ENCODE measurements at regions not wholly inside any gene's neighbourhood (a gene's known extent, or its start where the extent isn't known, plus 50 kb on each side); places are given as distances from the start of the nearest gene placed in this dataset.

GRCh38 chr6:100962466-100962865 lies 81.3 kb upstream of the ASCC3 start:
- Histone ChIP-seq H3K9me2 (replicated peaks; ENCODE audit: control insufficient read depth, low read length) (no peaks in the 10 kb centered on the region; the same call in 1 of the 2 replicates), H3K4me3 (ENCODE audit: low read length) (no peak overlapping the region), H3K79me2 (ENCODE audit: control insufficient read depth, low read length) (no peaks in the 10 kb centered on the region), H3F3A (ENCODE audit: control insufficient read depth, insufficient read depth) (no peaks in the 10 kb centered on the region), H3K4me1 (ENCODE audit: control insufficient read depth, low read length) (no peaks in the 10 kb centered on the region), H3K36me3 (ENCODE audit: control insufficient read depth, low read length) (no peaks in the 10 kb centered on the region), H4K20me1 (ENCODE audit: control insufficient read depth, insufficient read depth, low read depth, low read length) (no peaks in the 10 kb centered on the region), H3K27me3 (ENCODE audit: control insufficient read depth, low read length) (no peaks in the 10 kb centered on the region), H3K27ac (ENCODE audit: low read depth, low read length) (no peak overlapping the region), H3K4me2 (ENCODE audit: low read length) (no peak overlapping the region), H3K9me3 (ENCODE audit: control insufficient read depth, insufficient read depth, low read length) (no peaks in the 10 kb centered on the region)
- TF ChIP-seq, protein P1, sequence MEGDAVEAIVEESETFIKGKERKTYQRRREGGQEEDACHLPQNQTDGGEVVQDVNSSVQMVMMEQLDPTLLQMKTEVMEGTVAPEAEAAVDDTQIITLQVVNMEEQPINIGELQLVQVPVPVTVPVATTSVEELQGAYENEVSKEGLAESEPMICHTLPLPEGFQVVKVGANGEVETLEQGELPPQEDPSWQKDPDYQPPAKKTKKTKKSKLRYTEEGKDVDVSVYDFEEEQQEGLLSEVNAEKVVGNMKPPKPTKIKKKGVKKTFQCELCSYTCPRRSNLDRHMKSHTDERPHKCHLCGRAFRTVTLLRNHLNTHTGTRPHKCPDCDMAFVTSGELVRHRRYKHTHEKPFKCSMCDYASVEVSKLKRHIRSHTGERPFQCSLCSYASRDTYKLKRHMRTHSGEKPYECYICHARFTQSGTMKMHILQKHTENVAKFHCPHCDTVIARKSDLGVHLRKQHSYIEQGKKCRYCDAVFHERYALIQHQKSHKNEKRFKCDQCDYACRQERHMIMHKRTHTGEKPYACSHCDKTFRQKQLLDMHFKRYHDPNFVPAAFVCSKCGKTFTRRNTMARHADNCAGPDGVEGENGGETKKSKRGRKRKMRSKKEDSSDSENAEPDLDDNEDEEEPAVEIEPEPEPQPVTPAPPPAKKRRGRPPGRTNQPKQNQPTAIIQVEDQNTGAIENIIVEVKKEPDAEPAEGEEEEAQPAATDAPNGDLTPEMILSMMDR (IDR thresholded peaks at IDR 0.05; ENCODE audit: low read depth, low read length, poor library complexity, severe bottlenecking) = no peak

DNA sequence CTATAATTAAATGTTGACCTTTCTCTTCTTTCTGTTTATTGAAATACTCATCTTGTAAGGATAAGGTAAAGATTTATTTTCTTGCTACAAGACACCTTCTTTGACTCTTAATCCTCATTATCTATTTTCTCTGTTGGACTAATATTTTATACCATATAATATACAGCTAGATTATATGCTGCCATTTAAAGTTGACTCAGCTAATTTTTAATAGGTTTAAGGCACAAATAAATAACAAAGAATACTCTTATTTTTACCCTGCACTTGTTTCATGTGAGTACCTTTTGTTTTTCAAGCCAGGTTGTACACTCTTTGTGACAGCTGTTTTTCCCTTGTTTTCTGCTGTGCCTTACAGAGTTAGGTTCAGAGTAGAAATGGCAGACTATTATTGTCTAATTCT lies 83.9 kb upstream of the ASCC3 start:
- no peaks in the 10 kb centered on the region for H3K4me1 ChIP-seq (ENCODE audit: control insufficient read depth, low read length)
- no peak overlapping the region for H3K4me3 ChIP-seq (ENCODE audit: low read length)
- H4K20me1 ChIP-seq (ENCODE audit: control insufficient read depth, insufficient read depth, low read depth, low read length) = no peaks in the 10 kb centered on the region
- H3K27ac ChIP-seq (ENCODE audit: low read depth, low read length) = no peak overlapping the region
- H3K9me2 ChIP-seq (replicated peaks; ENCODE audit: control insufficient read depth, low read length) = no peaks in the 10 kb centered on the region; the same call in 1 of the 2 replicates
- no peaks in the 10 kb centered on the region for H3K36me3 ChIP-seq (ENCODE audit: control insufficient read depth, low read length)
- TF ChIP-seq, protein P1 (IDR thresholded peaks at IDR 0.05; ENCODE audit: low read depth, low read length, poor library complexity, severe bottlenecking) = no peak
- TF ChIP-seq EZH2phosphoT487 (IDR thresholded peaks at IDR 0.05; ENCODE audit: borderline replicate concordance, low read length) = no peak
- no peak overlapping the region for H3K4me2 ChIP-seq (ENCODE audit: low read length)
- no peaks in the 10 kb centered on the region for H3K9me3 ChIP-seq (ENCODE audit: control insufficient read depth, insufficient read depth, low read length)
- H3K79me2 ChIP-seq (ENCODE audit: control insufficient read depth, low read length) = no peaks in the 10 kb centered on the region
- H3F3A ChIP-seq (ENCODE audit: control insufficient read depth, insufficient read depth) = no peaks in the 10 kb centered on the region
- H3K27me3 ChIP-seq (ENCODE audit: control insufficient read depth, low read length) = no peaks in the 10 kb centered on the region

DNA sequence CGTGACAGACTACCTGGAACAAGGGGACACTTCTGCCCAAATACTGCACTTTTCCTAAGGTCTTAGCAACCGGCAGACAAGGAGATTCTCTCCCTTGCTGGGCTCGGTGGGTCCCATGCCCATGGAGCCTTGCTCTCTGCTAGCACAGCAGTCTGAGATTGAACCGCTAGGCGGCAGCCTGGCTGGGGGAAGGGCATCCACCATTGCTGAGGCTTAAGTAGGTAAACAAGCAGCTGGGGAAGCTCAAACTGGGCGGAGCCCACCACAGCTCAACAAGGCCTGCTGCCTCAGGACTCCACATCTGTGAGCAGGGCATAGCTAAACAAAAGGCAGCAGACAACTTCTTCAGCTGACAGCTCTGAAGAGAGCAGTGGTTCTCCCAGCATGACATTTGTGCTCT lies 87.8 kb upstream of the ASCC3 start:
- TF ChIP-seq, protein P1 (IDR thresholded peaks at IDR 0.05; ENCODE audit: low read depth, low read length, poor library complexity, severe bottlenecking) = no peak
- no peak for TF ChIP-seq EZH2phosphoT487 (IDR thresholded peaks at IDR 0.05; ENCODE audit: borderline replicate concordance, low read length)
- no peaks in the 10 kb centered on the region for H4K20me1 ChIP-seq (ENCODE audit: control insufficient read depth, insufficient read depth, low read depth, low read length)
- H3K27me3 ChIP-seq (ENCODE audit: control insufficient read depth, low read length) = no peaks in the 10 kb centered on the region
- H3K79me2 ChIP-seq (ENCODE audit: control insufficient read depth, low read length) = no peaks in the 10 kb centered on the region
- no peaks in the 10 kb centered on the region for H3K4me1 ChIP-seq (ENCODE audit: control insufficient read depth, low read length)
- no peak overlapping the region for H3K4me2 ChIP-seq (ENCODE audit: low read length)
- H3K27ac ChIP-seq (ENCODE audit: low read depth, low read length) = no peak overlapping the region
- H3K9me3 ChIP-seq (ENCODE audit: control insufficient read depth, insufficient read depth, low read length) = no peaks in the 10 kb centered on the region
- no peak overlapping the region for H3K4me3 ChIP-seq (ENCODE audit: low read length)
- H3F3A ChIP-seq (ENCODE audit: control insufficient read depth, insufficient read depth) = no peaks in the 10 kb centered on the region
- no peaks in the 10 kb centered on the region; the same call in 1 of the 2 replicates for H3K9me2 ChIP-seq (replicated peaks; ENCODE audit: control insufficient read depth, low read length)
- H3K36me3 ChIP-seq (ENCODE audit: control insufficient read depth, low read length) = no peaks in the 10 kb centered on the region

DNA sequence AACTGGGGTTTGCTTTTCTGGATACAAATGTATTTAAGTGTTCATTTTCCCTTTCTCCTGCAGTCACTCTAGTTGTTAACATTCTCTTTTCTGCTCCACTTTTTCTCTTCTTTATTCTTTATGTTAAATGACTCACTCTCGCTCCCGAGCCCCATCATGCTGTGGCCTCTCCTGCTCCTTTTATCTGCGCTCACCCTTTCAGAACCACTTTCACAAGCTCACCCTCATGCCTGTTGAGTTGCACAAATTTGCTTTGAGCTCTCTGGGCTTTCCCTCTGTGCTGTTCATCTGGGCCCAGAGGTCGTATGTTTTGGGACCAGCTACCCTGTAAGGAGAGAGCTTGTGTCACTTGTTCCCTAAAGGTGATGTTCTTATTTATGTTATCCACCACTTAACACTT lies 98.1 kb upstream of the ASCC3 start:
- no peaks in the 10 kb centered on the region for H3K9me2 ChIP-seq (replicated peaks; ENCODE audit: control insufficient read depth, low read length)
- no peak overlapping the region for H3K4me2 ChIP-seq (ENCODE audit: low read length)
- no peaks in the 10 kb centered on the region for H3K4me1 ChIP-seq (ENCODE audit: control insufficient read depth, low read length)
- H3K27ac ChIP-seq (ENCODE audit: low read depth, low read length) = no peak overlapping the region
- peaks cover 3% of the 10 kb centered on the region; the same call in 1 of the 2 replicates for H3K9me3 ChIP-seq (ENCODE audit: control insufficient read depth, insufficient read depth, low read length)
- no peaks in the 10 kb centered on the region for H3F3A ChIP-seq (ENCODE audit: control insufficient read depth, insufficient read depth)
- H3K79me2 ChIP-seq (ENCODE audit: control insufficient read depth, low read length) = no peaks in the 10 kb centered on the region
- H3K4me3 ChIP-seq (ENCODE audit: low read length) = no peak overlapping the region
- H3K36me3 ChIP-seq (ENCODE audit: control insufficient read depth, low read length) = no peaks in the 10 kb centered on the region
- no peaks in the 10 kb centered on the region for H4K20me1 ChIP-seq (ENCODE audit: control insufficient read depth, insufficient read depth, low read depth, low read length)
- no peaks in the 10 kb centered on the region for H3K27me3 ChIP-seq (ENCODE audit: control insufficient read depth, low read length)
- TF ChIP-seq EZH2phosphoT487 (IDR thresholded peaks at IDR 0.05; ENCODE audit: borderline replicate concordance, low read length) = no peak
- TF ChIP-seq, protein P1 (IDR thresholded peaks at IDR 0.05; ENCODE audit: low read depth, low read length, poor library complexity, severe bottlenecking) = no peak
